Natural killer cell treated with Interleukin-12 subunit alpha and Interleukin-12 subunit beta and Interleukin-15 and Interleukin-18, amount 100 ng/mL, for 72 hours (primary cell): ENCODE measurements at regions not wholly inside any gene's neighbourhood (a gene's known extent, or its start where the extent isn't known, plus 50 kb on each side); places are given as distances from the start of the nearest gene placed in this dataset.

ENCODE experiments used
- ATAC-seq, 2 donors: fragments of 150-1000 bp; cut with Tn5 transposase in 1 of 2; sonication (Bioruptor Pico), chemical (Tn5 transposase) in 1 of 2; 2 replicates each; pipeline ENCODE4 v1.10.0; 2021
- DNase-seq: peaks from one replicate; pipeline ENCODE4 v3.0.0; 2022; ENCODE audit warnings: low spot score
- H3K27ac Mint-ChIP-seq, 2 donors: 1 replicate in 1 of 2; 2 replicates in 1 of 2; pipeline ENCODE4 v1.8.0; 2022; ENCODE audit warnings: mixed read lengths in 2 of 2, mild to moderate bottlenecking in 1 of 2, moderate library complexity in 1 of 2
- H3K27me3 Mint-ChIP-seq, 2 donors: 1 replicate in 1 of 2; 2 replicates in 1 of 2; pipeline ENCODE4 v1.8.0; 2022; ENCODE audit warnings: mixed read lengths in 2 of 2
- H3K36me3 Mint-ChIP-seq: one replicate; pipeline ENCODE4 v1.8.0; 2022; ENCODE audit warnings: mixed read lengths
- H3K4me1 Mint-ChIP-seq, 2 donors: 1 replicate in 1 of 2; 2 replicates in 1 of 2; pipeline ENCODE4 v1.8.0; 2022; ENCODE audit warnings: low read depth in 2 of 2, mixed read lengths in 2 of 2, mild to moderate bottlenecking in 1 of 2
- H3K4me3 Mint-ChIP-seq: one replicate; pipeline ENCODE4 v1.8.0; 2022; ENCODE audit warnings: mixed read lengths
- H3K9me3 Mint-ChIP-seq: 2 replicates; pipeline ENCODE4 v1.8.0; 2022; ENCODE audit warnings: mixed read lengths

- DNase-seq (no peak), ATAC-seq (no peak)
- H3K4me3 Mint-ChIP-seq: no peak overlapping the region
- no peaks in the 10 kb centered on the region for H3K4me1 Mint-ChIP-seq
- peaks cover 14% of the 10 kb centered on the region for H3K9me3 Mint-ChIP-seq
- H3K36me3 Mint-ChIP-seq: no peaks in the 10 kb centered on the region
- H3K27ac Mint-ChIP-seq: no peak overlapping the region
- H3K27me3 Mint-ChIP-seq: no peaks in the 10 kb centered on the region
Measured at GRCh38 chr12:78316136-78316535, 485.4 kb downstream of the NAV3 start.

GRCh38 chr12:78316631-78317468 is 486.2 kb downstream of the NAV3 start:
- Mint-ChIP-seq H3K9me3 (peaks cover 16% of the 10 kb centered on the region), H3K36me3 (no peaks in the 10 kb centered on the region), H3K27me3 (no peaks in the 10 kb centered on the region), H3K4me1 (no peaks in the 10 kb centered on the region), H3K27ac (no peak overlapping the region), H3K4me3 (no peak overlapping the region)
- no peak for DNase-seq
- no peak for ATAC-seq

- no peak for ATAC-seq
- no peak for DNase-seq
- no peaks in the 10 kb centered on the region for H3K4me1 Mint-ChIP-seq
- H3K27me3 Mint-ChIP-seq: no peaks in the 10 kb centered on the region
- H3K4me3 Mint-ChIP-seq: no peak overlapping the region
- H3K9me3 Mint-ChIP-seq: peaks cover 16% of the 10 kb centered on the region
- H3K36me3 Mint-ChIP-seq: no peaks in the 10 kb centered on the region
- H3K27ac Mint-ChIP-seq: no peak overlapping the region
Measured at GRCh38 chr12:78321696-78322095, 491.0 kb downstream of the NAV3 start.

GRCh38 chr12:78323226-78323625 is 492.5 kb downstream of the NAV3 start:
- Mint-ChIP-seq H3K9me3 (peaks cover 9% of the 10 kb centered on the region), H3K4me1 (no peaks in the 10 kb centered on the region), H3K27me3 (no peaks in the 10 kb centered on the region)

DNA sequence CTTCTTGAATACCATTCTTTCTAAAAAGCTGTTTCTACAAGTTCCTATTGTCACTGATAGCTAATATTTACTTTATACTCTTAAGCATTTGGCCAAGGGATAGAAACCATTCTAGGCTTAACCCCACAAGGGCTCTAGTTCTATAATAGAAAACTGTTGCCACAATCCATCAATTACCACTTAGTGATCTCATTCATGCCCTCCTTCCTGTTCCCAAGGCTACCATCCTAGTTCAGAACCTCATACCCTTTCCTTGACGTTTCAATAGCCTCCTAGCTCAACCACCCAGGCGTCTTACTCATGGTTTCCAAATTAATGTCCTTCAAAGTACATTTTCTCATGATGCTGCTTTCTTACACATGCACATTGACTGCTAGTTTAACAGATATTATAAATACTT is 493.5 kb downstream of the NAV3 start:
- DNase-seq (no peak), ATAC-seq (no peak)
- Mint-ChIP-seq H3K9me3 (peaks cover 9% of the 10 kb centered on the region), H3K4me1 (no peaks in the 10 kb centered on the region), H3K27me3 (no peaks in the 10 kb centered on the region), H3K36me3 (no peaks in the 10 kb centered on the region), H3K4me3 (no peak overlapping the region), H3K27ac (no peak overlapping the region)

More at GRCh38 chr12:78323226-78323625, 492.5 kb downstream of the NAV3 start:
- no peak for DNase-seq
- no peak overlapping the region for H3K4me3 Mint-ChIP-seq
- no peak for ATAC-seq
- H3K36me3 Mint-ChIP-seq: no peaks in the 10 kb centered on the region
- H3K27ac Mint-ChIP-seq: no peak overlapping the region

- ATAC-seq (no peak), DNase-seq (no peak)
- Mint-ChIP-seq H3K4me1 (no peaks in the 10 kb centered on the region), H3K36me3 (no peaks in the 10 kb centered on the region), H3K4me3 (no peak overlapping the region), H3K9me3 (peaks cover 14% of the 10 kb centered on the region), H3K27ac (no peak overlapping the region), H3K27me3 (no peaks in the 10 kb centered on the region)
Measured at GRCh38 chr12:78328524-78328923, 497.8 kb downstream of the NAV3 start.

DNA sequence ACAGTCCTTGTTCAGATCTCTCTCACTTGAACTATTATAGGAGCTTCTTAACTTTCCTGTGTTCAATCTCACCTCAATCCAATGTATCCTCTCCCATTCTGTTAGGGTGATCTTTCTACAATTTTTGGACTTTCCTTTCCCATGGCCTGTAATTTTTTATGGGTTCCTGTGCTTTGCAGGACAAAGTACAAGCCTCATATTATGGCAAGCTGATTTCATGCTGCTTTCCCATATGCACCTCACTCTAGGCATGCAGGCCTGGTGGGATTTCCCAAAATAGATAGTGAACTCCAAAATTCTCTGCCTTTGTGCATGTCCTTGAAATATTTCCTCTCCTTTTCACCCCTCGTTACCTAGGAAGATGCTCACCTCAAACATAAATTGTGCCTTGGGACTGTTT is 499.4 kb downstream of the NAV3 start:
- Mint-ChIP-seq H3K4me3 (no peak overlapping the region), H3K36me3 (no peaks in the 10 kb centered on the region), H3K27ac (no peak overlapping the region), H3K27me3 (no peaks in the 10 kb centered on the region), H3K9me3 (peaks cover 13% of the 10 kb centered on the region), H3K4me1 (no peaks in the 10 kb centered on the region)
- DNase-seq (no peak), ATAC-seq (no peak)

- no peak for ATAC-seq
- Mint-ChIP-seq H3K4me1 (no peaks in the 10 kb centered on the region), H3K27ac (no peak overlapping the region), H3K27me3 (no peaks in the 10 kb centered on the region), H3K4me3 (no peak overlapping the region), H3K36me3 (no peaks in the 10 kb centered on the region), H3K9me3 (peaks cover 12% of the 10 kb centered on the region)
- no peak for DNase-seq
Measured at GRCh38 chr12:78331181-78331580, 500.5 kb downstream of the NAV3 start.

- ATAC-seq: no peak
- H3K27ac Mint-ChIP-seq: no peak overlapping the region
Measured at GRCh38 chr12:78331753-78332152, 501.1 kb downstream of the NAV3 start.

GRCh38 chr12:78338054-78338785 is 507.5 kb downstream of the NAV3 start:
- Mint-ChIP-seq H3K27ac (no peak overlapping the region), H3K27me3 (no peaks in the 10 kb centered on the region), H3K4me3 (no peak overlapping the region), H3K36me3 (no peaks in the 10 kb centered on the region), H3K9me3 (peaks cover 17% of the 10 kb centered on the region), H3K4me1 (no peaks in the 10 kb centered on the region)
- ATAC-seq: no peak
- no peak for DNase-seq

More at GRCh38 chr12:78331753-78332152, 501.1 kb downstream of the NAV3 start:
- H3K27me3 Mint-ChIP-seq: no peaks in the 10 kb centered on the region
- no peak overlapping the region for H3K4me3 Mint-ChIP-seq
- no peaks in the 10 kb centered on the region for H3K4me1 Mint-ChIP-seq
- no peaks in the 10 kb centered on the region for H3K36me3 Mint-ChIP-seq
- DNase-seq: no peak
- peaks cover 16% of the 10 kb centered on the region for H3K9me3 Mint-ChIP-seq

DNA sequence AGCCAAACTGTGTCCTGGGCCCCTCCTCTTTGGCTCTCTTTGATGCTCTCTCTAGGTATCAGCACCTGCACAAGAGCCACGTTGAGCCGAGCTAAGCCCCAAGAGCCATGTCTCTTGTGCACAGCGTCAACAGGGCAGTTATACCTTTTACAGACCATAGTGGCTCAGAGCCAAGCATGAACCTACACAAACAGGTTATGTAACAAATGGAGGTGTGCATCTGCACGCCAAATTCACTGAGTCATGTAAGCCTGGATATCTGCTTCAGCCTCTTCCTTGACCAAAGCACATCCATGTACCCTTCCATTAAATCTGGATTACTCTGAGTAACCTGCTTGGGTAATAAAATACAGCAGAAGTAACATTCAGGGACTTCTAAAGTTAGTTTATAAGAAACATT is 509.7 kb downstream of the NAV3 start:
- Mint-ChIP-seq H3K27ac (no peak overlapping the region), H3K36me3 (no peaks in the 10 kb centered on the region), H3K4me3 (no peak overlapping the region), H3K4me1 (no peaks in the 10 kb centered on the region), H3K27me3 (no peaks in the 10 kb centered on the region), H3K9me3 (peaks cover 26% of the 10 kb centered on the region)
- ATAC-seq (no peak), DNase-seq (no peak)

DNA sequence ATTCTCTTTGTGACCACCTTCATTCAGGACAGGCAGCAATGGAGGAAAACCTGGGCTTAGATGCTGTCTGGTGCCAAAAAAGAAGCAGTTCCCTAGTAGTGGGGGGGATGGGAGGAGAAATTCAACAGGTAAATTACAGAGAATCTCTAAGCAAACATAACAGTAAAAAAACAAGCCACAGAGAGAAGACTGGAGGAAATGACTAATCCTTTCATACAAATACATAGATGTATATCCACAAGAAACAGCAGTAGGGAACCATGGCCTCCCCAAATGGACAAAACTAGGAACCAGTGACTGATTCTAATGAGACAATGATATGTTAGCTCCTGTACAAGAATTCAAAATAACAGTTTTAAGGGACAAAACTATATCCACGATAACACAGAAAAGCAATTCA is 513.0 kb downstream of the NAV3 start:
- H3K9me3 Mint-ChIP-seq: peaks cover 30% of the 10 kb centered on the region
- ATAC-seq: no peak
- DNase-seq: no peak
- no peak overlapping the region for H3K27ac Mint-ChIP-seq
- H3K4me3 Mint-ChIP-seq: no peak overlapping the region
- no peaks in the 10 kb centered on the region for H3K36me3 Mint-ChIP-seq
- H3K27me3 Mint-ChIP-seq: no peaks in the 10 kb centered on the region
- H3K4me1 Mint-ChIP-seq: no peaks in the 10 kb centered on the region

GRCh38 chr12:78359520-78359919 is 505.1 kb upstream of the SYT1 start:
- no peak overlapping the region for H3K4me3 Mint-ChIP-seq
- H3K36me3 Mint-ChIP-seq: no peaks in the 10 kb centered on the region
- H3K27ac Mint-ChIP-seq: no peak overlapping the region
- no peaks in the 10 kb centered on the region for H3K4me1 Mint-ChIP-seq
- no peaks in the 10 kb centered on the region for H3K27me3 Mint-ChIP-seq
- DNase-seq (no peak), ATAC-seq (no peak)
- H3K9me3 Mint-ChIP-seq: peaks cover 11% of the 10 kb centered on the region

- DNase-seq: no peak
- peaks cover 11% of the 10 kb centered on the region for H3K9me3 Mint-ChIP-seq
- ATAC-seq: no peak
- no peaks in the 10 kb centered on the region for H3K27me3 Mint-ChIP-seq
- no peaks in the 10 kb centered on the region for H3K36me3 Mint-ChIP-seq
- no peak overlapping the region for H3K27ac Mint-ChIP-seq
- H3K4me1 Mint-ChIP-seq: no peaks in the 10 kb centered on the region
- no peak overlapping the region for H3K4me3 Mint-ChIP-seq
Measured at GRCh38 chr12:78361683-78362082, 502.9 kb upstream of the SYT1 start.
